GM12892 (cell line): ENCODE measurements at regions not wholly inside any gene's neighbourhood (a gene's known extent, or its start where the extent isn't known, plus 50 kb on each side); places are given as distances from the start of the nearest gene placed in this dataset.

Experiments used
- POLR2A ChIP-seq: IDR thresholded peaks from 2 replicates; pipeline ENCODE4 v1.6.1; 2011; ENCODE audit warnings: low read depth, low read length, control low read depth
- TAF1 ChIP-seq: IDR thresholded peaks from 2 replicates; pipeline ENCODE4 v1.6.1; 2011; ENCODE audit warnings: low read depth, mild to moderate bottlenecking, control low read depth, low read length, borderline replicate concordance

- no peak for TF ChIP-seq POLR2A
- no peak for TF ChIP-seq TAF1
Measured at GRCh38 chrX:9356846-9357245, 108.0 kb upstream of the TBL1X start.
